ENCODE measurements at regions not wholly inside any gene's neighbourhood (a gene's known extent, or its start where the extent isn't known, plus 50 kb on each side); places are given as distances from the start of the nearest gene placed in this dataset.

DNA sequence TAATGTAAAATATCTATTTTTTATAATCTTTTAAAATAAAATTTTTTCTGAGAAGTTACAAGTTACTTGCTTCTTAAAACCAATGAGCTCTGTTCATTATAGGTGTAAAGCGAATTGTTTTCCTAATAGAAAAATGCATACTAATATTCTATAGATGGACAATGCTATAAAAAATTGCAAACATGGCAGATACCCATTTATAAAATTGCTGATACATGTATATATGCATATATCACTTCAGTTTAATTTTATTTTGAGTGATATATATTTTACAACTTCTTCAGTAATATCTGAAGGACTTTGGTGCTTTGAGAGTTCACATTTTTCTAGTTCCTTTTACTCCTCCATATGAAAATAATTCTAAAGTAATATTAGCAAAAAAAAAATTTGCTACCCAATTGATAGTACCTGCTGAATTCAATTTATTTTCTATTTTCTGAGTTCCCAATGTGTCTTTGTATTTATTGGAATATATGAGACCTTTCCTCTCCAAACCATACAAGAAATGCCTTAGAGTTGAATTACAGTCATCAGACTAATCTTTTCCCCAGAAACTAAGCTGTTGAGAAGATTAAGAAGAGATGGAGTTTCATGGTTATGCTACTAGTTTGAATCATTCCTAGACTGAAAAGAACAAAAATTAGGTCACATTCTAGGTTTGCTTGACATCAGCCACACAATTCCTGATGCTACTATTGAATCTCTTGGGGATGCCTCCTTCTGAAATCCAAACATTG, 1937.5 kb upstream of the SEL1L start:
- TF ChIP-seq, protein P1, sequence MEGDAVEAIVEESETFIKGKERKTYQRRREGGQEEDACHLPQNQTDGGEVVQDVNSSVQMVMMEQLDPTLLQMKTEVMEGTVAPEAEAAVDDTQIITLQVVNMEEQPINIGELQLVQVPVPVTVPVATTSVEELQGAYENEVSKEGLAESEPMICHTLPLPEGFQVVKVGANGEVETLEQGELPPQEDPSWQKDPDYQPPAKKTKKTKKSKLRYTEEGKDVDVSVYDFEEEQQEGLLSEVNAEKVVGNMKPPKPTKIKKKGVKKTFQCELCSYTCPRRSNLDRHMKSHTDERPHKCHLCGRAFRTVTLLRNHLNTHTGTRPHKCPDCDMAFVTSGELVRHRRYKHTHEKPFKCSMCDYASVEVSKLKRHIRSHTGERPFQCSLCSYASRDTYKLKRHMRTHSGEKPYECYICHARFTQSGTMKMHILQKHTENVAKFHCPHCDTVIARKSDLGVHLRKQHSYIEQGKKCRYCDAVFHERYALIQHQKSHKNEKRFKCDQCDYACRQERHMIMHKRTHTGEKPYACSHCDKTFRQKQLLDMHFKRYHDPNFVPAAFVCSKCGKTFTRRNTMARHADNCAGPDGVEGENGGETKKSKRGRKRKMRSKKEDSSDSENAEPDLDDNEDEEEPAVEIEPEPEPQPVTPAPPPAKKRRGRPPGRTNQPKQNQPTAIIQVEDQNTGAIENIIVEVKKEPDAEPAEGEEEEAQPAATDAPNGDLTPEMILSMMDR (IDR thresholded peaks at IDR 0.05; ENCODE audit: insufficient read depth, low read depth, low read length, missing control alignments): no peak

DNA sequence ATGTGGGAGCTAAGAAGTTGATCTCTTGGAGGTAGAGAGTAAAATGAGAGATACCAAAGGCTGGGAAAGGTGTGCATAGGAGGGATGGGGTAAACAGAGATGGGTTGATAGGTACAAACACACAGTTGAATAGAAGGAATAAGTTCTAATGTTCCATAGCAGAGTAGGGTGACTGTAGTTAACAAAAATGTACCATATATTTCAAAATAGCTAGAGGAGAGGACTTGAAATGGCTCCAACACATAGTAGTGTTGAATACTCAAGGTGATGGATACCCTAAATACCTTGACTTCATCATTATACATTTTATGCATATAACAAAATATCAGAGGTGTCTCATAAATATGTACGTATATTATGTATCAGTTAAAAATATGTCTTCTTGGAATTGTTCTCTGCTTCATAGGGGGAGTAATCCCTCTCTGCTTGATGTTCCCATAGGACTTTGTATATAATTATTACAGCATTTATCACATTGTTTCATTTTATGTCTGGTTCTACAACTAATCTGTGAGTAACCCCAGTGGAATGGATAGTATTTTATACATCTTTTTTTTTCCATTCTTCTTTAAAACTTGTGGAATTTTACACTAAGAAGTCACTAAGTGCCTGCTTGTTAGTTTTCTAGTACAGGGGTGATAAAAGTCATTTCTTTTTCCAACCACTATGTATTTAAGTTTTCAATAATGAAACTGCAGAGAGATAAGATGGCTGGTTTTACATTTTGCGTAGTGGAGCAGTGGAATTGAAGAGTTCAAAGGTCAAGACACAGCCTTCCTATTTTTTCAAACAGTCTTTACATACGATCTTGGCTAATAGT, 1940.0 kb upstream of the SEL1L start:
- H3K4me3 ChIP-seq (ENCODE audit: low read depth, low read length): no peak overlapping the region
- DNase-seq (ENCODE audit: low read depth): no peak
- TF ChIP-seq, protein P1 (IDR thresholded peaks at IDR 0.05; ENCODE audit: insufficient read depth, low read depth, low read length, missing control alignments): no peak

More for the DNA sequence above, 1937.5 kb upstream of the SEL1L start:
- no peak for DNase-seq (ENCODE audit: low read depth)
- H3K4me3 ChIP-seq (ENCODE audit: low read depth, low read length): no peak overlapping the region

DNA sequence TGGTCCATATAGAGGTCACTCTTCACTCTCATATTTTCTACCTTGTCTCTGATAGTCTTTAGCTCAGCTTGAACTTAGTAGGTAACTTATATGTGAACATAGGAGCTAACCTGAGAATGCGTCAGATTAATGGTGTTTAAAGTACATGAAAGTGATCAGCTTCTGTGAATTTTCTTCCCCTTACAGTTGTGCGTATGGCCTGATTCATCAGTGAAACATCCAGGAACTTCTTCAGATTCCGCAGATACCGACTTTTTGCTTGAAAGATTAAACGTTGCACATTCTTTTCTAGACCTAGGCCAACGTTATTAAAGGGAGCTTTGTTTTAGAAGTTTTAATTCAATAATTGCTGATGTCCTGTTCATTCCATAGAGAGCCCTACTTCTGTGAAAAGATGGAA, 1945.1 kb upstream of the SEL1L start:
- DNase-seq (ENCODE audit: low read depth): no peak
- TF ChIP-seq, protein P1 (IDR thresholded peaks at IDR 0.05; ENCODE audit: insufficient read depth, low read depth, low read length, missing control alignments): no peak
- H3K4me3 ChIP-seq (ENCODE audit: low read depth, low read length): no peak overlapping the region

DNA sequence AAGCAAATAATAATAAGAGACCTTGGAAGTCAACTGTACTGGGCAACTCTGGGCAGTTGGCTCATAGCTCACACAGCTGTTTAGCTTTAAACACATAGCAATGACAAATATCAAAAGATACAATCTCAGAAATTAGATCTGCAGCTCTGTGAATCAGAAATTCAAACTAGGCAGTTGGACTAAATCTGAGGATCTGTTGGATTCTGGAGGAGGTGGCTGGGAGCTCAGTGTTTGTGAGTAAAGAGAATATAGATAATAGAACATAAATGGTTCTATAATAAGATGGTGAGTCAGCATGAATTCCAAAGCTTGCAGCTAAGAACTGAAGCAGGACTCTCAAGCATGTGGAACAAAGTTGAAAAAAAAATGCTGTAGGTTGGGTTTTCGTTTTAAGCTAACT, 1949.4 kb upstream of the SEL1L start:
- TF ChIP-seq, protein P1 (IDR thresholded peaks at IDR 0.05; ENCODE audit: insufficient read depth, low read depth, low read length, missing control alignments): no peak
- DNase-seq (ENCODE audit: low read depth): no peak
- no peak overlapping the region for H3K4me3 ChIP-seq (ENCODE audit: low read depth, low read length)

DNA sequence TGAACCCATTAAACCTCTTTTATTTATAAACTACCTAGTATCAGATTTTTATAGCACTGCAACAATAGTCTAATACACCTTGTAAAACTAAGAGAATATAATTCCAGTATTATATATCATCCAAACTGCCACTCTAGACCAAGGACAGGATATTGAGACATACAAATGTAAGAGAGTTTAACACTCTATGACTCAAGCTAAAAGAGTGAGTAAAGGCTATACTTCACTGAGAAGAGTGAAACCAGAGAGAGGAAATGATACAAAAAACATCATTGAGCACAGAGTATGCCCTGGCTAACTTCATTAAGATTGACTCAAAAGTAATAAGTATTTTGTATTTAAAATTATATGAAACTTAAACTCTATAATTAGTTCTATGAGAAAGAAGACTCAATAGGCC, 1951.9 kb upstream of the SEL1L start:
- no peak for DNase-seq (ENCODE audit: low read depth)
- no peak overlapping the region for H3K4me3 ChIP-seq (ENCODE audit: low read depth, low read length)
- TF ChIP-seq, protein P1 (IDR thresholded peaks at IDR 0.05; ENCODE audit: insufficient read depth, low read depth, low read length, missing control alignments): no peak

DNA sequence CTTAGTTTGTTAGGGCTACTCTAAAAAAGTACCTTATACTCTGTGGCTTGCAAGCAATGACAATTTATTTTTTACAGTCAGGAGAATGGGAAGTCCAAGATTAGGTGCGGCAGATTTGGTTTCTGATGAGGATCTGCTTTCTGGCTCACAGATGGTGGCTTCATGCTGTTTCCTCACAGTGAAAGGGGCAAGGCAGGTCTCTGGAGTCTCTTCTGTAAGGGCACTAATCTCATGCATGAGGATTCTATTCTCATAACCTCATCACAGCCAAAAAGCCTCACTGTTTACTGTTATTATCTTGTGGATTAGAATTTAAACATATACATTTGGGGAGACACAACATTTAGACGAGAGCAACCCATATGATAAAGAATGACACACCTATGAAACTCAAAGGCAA, 1957.4 kb upstream of the SEL1L start:
- no peak overlapping the region for H3K4me3 ChIP-seq (ENCODE audit: low read depth, low read length)
- TF ChIP-seq, protein P1 (IDR thresholded peaks at IDR 0.05; ENCODE audit: insufficient read depth, low read depth, low read length, missing control alignments): no peak
- DNase-seq (ENCODE audit: low read depth): no peak

Data from GM12865 (cell line).